ENCODE measurements at regions not wholly inside any gene's neighbourhood (a gene's known extent, or its start where the extent isn't known, plus 50 kb on each side); places are given as distances from the start of the nearest gene placed in this dataset.

DNA sequence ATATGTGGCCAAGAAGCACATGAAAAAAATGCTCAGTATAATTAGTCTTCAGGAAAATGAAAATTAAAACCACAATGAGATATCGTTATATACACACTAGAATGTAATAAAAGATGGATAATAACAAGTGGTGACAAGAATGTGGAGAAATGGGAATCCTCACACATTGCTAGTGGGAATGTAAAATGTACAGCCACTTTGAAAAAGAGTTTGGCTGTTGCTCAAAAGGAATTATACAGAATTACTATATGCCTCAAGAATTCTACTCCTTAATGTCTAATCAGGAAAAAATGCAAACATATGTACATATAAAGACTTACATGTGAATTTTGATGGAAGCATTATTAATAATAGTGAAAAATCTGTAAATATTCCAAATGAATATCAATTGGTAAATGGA, 102.2 kb downstream of the SPCS3 start:
- Histone ChIP-seq H3K9me3 (ENCODE audit: control insufficient read depth in 1 of 2, insufficient read depth in 1 of 2, low read depth in 1 of 2, low read length in 2 of 2) (no peaks in the 10 kb centered on the region), H3K27ac (ENCODE audit: low read depth, low read length) (no peak overlapping the region), H3K36me3 (ENCODE audit: control insufficient read depth in 1 of 2, insufficient read depth in 2 of 2, low read length in 2 of 2) (no peaks in the 10 kb centered on the region), H4K20me1 (ENCODE audit: insufficient read depth) (no peaks in the 10 kb centered on the region), H3K4me2 (ENCODE audit: low read length) (no peak overlapping the region), H3K27me3 (ENCODE audit: insufficient read depth, low read length) (no peaks in the 10 kb centered on the region), H3K9me2 (ENCODE audit: insufficient read depth) (no peaks in the 10 kb centered on the region), H2AFZ (ENCODE audit: low read depth, low read length, poor library complexity, severe bottlenecking) (no peak overlapping the region), H3K79me2 (ENCODE audit: insufficient read depth, low read length) (no peaks in the 10 kb centered on the region), H3K4me1 (ENCODE audit: control insufficient read depth in 1 of 2, insufficient read depth in 2 of 2, low read length in 2 of 2) (no peaks in the 10 kb centered on the region), H3K4me3 (replicated peaks in 1 of 2; ENCODE audit: low read depth in 1 of 2, low read length in 2 of 2) (no peak overlapping the region), H3K9ac (ENCODE audit: low read length) (no peak overlapping the region)
- DNase-seq (ENCODE audit: low read depth, low spot score) (no peak), ATAC-seq (no peak)
- no TSS peak for BruUV-seq (replicated peaks)
- ChIA-PET POLR2A (no interaction called here), CTCF (no interaction called here), RAD21 (ENCODE audit: low non-redundant PET in 1 of 2, low total read pairs in 2 of 2, uncharacterized antibody in 2 of 2, unreplicated experiment in 2 of 2) (no interaction called here)
- TF ChIP-seq ZBTB33 (IDR thresholded peaks at IDR 0.05; ENCODE audit: extremely low read depth, insufficient replicate concordance, low read length) (no peak), YY1 (IDR thresholded peaks at IDR 0.05; ENCODE audit: extremely low read depth, insufficient replicate concordance, low read depth, low read length) (no peak), MAX (IDR thresholded peaks at IDR 0.05) (no peak), CBX3 (IDR thresholded peaks at IDR 0.05; ENCODE audit: low read depth) (no peak), POLR2A (IDR thresholded peaks at IDR 0.05; ENCODE audit: borderline replicate concordance, extremely low read depth, insufficient read depth, insufficient read length) (no peak), EZH2phosphoT487 (IDR thresholded peaks at IDR 0.05; ENCODE audit: borderline replicate concordance) (no peak), SP1 (IDR thresholded peaks at IDR 0.05; ENCODE audit: low read depth) (no peak), CEBPB (IDR thresholded peaks at IDR 0.05; ENCODE audit: low read depth) (no peak), FOSL1 (IDR thresholded peaks at IDR 0.05; ENCODE audit: low read depth) (no peak)
- intact Hi-C loops (cut with micrococcal nuclease) = no loop called here

GRCh38 chr4:176422511-176422910, 102.7 kb downstream of the SPCS3 start:
- POLR2A ChIA-PET = no interaction called here
- H3K4me1 ChIP-seq (ENCODE audit: control insufficient read depth in 1 of 2, insufficient read depth in 2 of 2, low read length in 2 of 2) = no peaks in the 10 kb centered on the region
- H3K27ac ChIP-seq (ENCODE audit: low read depth, low read length) = no peak overlapping the region
- no peaks in the 10 kb centered on the region for H3K9me3 ChIP-seq (ENCODE audit: control insufficient read depth in 1 of 2, insufficient read depth in 1 of 2, low read depth in 1 of 2, low read length in 2 of 2)
- H3K9ac ChIP-seq (ENCODE audit: low read length) = no peak overlapping the region
- no peak overlapping the region for H3K4me2 ChIP-seq (ENCODE audit: low read length)
- intact Hi-C loops (cut with micrococcal nuclease) = no loop called here
- H3K27me3 ChIP-seq (ENCODE audit: insufficient read depth, low read length) = no peaks in the 10 kb centered on the region
- ATAC-seq (no peak), DNase-seq (ENCODE audit: low read depth, low spot score) (no peak)
- H3K4me3 ChIP-seq (replicated peaks in 1 of 2; ENCODE audit: low read depth in 1 of 2, low read length in 2 of 2) = no peak overlapping the region
- no peaks in the 10 kb centered on the region for H4K20me1 ChIP-seq (ENCODE audit: insufficient read depth)
- no peaks in the 10 kb centered on the region for H3K36me3 ChIP-seq (ENCODE audit: control insufficient read depth in 1 of 2, insufficient read depth in 2 of 2, low read length in 2 of 2)
- H2AFZ ChIP-seq (ENCODE audit: low read depth, low read length, poor library complexity, severe bottlenecking) = no peak overlapping the region
- no peaks in the 10 kb centered on the region for H3K9me2 ChIP-seq (ENCODE audit: insufficient read depth)
- H3K79me2 ChIP-seq (ENCODE audit: insufficient read depth, low read length) = no peaks in the 10 kb centered on the region
- BruUV-seq (replicated peaks) = no TSS peak
- CTCF ChIA-PET = no interaction called here
- RAD21 ChIA-PET (ENCODE audit: low non-redundant PET in 1 of 2, low total read pairs in 2 of 2, uncharacterized antibody in 2 of 2, unreplicated experiment in 2 of 2) = no interaction called here
- TF ChIP-seq ELF1 (IDR thresholded peaks at IDR 0.05; ENCODE audit: borderline replicate concordance, low read depth) = no peak
- no peak for TF ChIP-seq CEBPB (IDR thresholded peaks at IDR 0.05; ENCODE audit: low read depth)
- no peak for TF ChIP-seq TCF7L2 (IDR thresholded peaks at IDR 0.05; ENCODE audit: borderline replicate concordance, extremely low read depth, insufficient read depth, insufficient read length)
- no peak for TF ChIP-seq EGR1 (IDR thresholded peaks at IDR 0.05; ENCODE audit: low read depth)
- no peak for TF ChIP-seq ATF3 (IDR thresholded peaks at IDR 0.05)
- TF ChIP-seq ZFX (IDR thresholded peaks at IDR 0.05) = no peak
- TF ChIP-seq EZH2phosphoT487 (IDR thresholded peaks at IDR 0.05; ENCODE audit: borderline replicate concordance) = no peak
- no peak for TF ChIP-seq POLR2A (IDR thresholded peaks at IDR 0.05; ENCODE audit: borderline replicate concordance, extremely low read depth, insufficient read depth, insufficient read length)
- TF ChIP-seq SRF (IDR thresholded peaks at IDR 0.05; ENCODE audit: low read depth) = no peak
- TF ChIP-seq POLR2AphosphoS5 (IDR thresholded peaks at IDR 0.05; ENCODE audit: low read depth, low read length) = no peak
- no peak for TF ChIP-seq REST (IDR thresholded peaks at IDR 0.05; ENCODE audit: low read depth)
- TF ChIP-seq SP1 (IDR thresholded peaks at IDR 0.05; ENCODE audit: low read depth) = no peak
